ENCODE measurements at regions not wholly inside any gene's neighbourhood (a gene's known extent, or its start where the extent isn't known, plus 50 kb on each side); places are given as distances from the start of the nearest gene placed in this dataset.

GRCh38 chr3:5294356-5294755 is 106.8 kb downstream of the EDEM1 start:
- H3K4me1 ChIP-seq (ENCODE audit: insufficient read depth, low read length, poor library complexity, severe bottlenecking), result no peaks in the 10 kb centered on the region
- H3K4me3 ChIP-seq (ENCODE audit: low read length, poor library complexity, severe bottlenecking), result no peak overlapping the region
- H3K9me3 ChIP-seq (ENCODE audit: insufficient read depth, low read depth, low read length), result no peaks in the 10 kb centered on the region
- TF ChIP-seq EZH2phosphoT487 (IDR thresholded peaks at IDR 0.05; ENCODE audit: borderline replicate concordance) (no peak), CTCF (conservative IDR thresholded peaks at IDR 0.05; ENCODE audit: low read length) (no peak)
- no peaks in the 10 kb centered on the region for H3F3A ChIP-seq (ENCODE audit: low read depth)
- H4K20me1 ChIP-seq (ENCODE audit: insufficient read depth, low read length, poor library complexity, severe bottlenecking), result no peaks in the 10 kb centered on the region
- H3K9ac ChIP-seq (ENCODE audit: low read depth, low read length, poor library complexity, severe bottlenecking), result no peak overlapping the region
- no peaks in the 10 kb centered on the region for H3K27me3 ChIP-seq (ENCODE audit: insufficient read depth, low read length, poor library complexity, severe bottlenecking)
- no peaks in the 10 kb centered on the region for H3K9me2 ChIP-seq (replicated peaks; ENCODE audit: low read depth, low read length)
- H3K36me3 ChIP-seq (ENCODE audit: insufficient read depth, low read length), result no peaks in the 10 kb centered on the region
- no peak overlapping the region for H2AFZ ChIP-seq (ENCODE audit: low read length)
- no peaks in the 10 kb centered on the region for H3K79me2 ChIP-seq (ENCODE audit: insufficient read depth, low read length)
- no peak overlapping the region for H3K4me2 ChIP-seq (ENCODE audit: low read depth, low read length, poor library complexity, severe bottlenecking)

- no peaks in the 10 kb centered on the region for H3K79me2 ChIP-seq (ENCODE audit: insufficient read depth, low read length)
- H3K9me3 ChIP-seq (ENCODE audit: insufficient read depth, low read depth, low read length), result no peaks in the 10 kb centered on the region
- no peak overlapping the region for H3K9ac ChIP-seq (ENCODE audit: low read depth, low read length, poor library complexity, severe bottlenecking)
- H3K27me3 ChIP-seq (ENCODE audit: insufficient read depth, low read length, poor library complexity, severe bottlenecking), result no peaks in the 10 kb centered on the region
- no peaks in the 10 kb centered on the region for H3K4me1 ChIP-seq (ENCODE audit: insufficient read depth, low read length, poor library complexity, severe bottlenecking)
- no peaks in the 10 kb centered on the region for H3K9me2 ChIP-seq (replicated peaks; ENCODE audit: low read depth, low read length)
- no peak overlapping the region for H3K4me3 ChIP-seq (ENCODE audit: low read length, poor library complexity, severe bottlenecking)
- no peak overlapping the region for H2AFZ ChIP-seq (ENCODE audit: low read length)
- no peak for TF ChIP-seq CTCF (conservative IDR thresholded peaks at IDR 0.05; ENCODE audit: low read length)
- no peaks in the 10 kb centered on the region for H4K20me1 ChIP-seq (ENCODE audit: insufficient read depth, low read length, poor library complexity, severe bottlenecking)
- H3K4me2 ChIP-seq (ENCODE audit: low read depth, low read length, poor library complexity, severe bottlenecking), result no peak overlapping the region
- no peaks in the 10 kb centered on the region for H3K36me3 ChIP-seq (ENCODE audit: insufficient read depth, low read length)
- H3F3A ChIP-seq (ENCODE audit: low read depth), result no peaks in the 10 kb centered on the region
Measured at GRCh38 chr3:5295191-5295690, 107.7 kb downstream of the EDEM1 start.

GRCh38 chr3:5296362-5296761 is 108.9 kb downstream of the EDEM1 start:
- H3K27me3 ChIP-seq (ENCODE audit: insufficient read depth, low read length, poor library complexity, severe bottlenecking), result no peaks in the 10 kb centered on the region
- no peaks in the 10 kb centered on the region for H3K9me3 ChIP-seq (ENCODE audit: insufficient read depth, low read depth, low read length)
- no peaks in the 10 kb centered on the region for H3F3A ChIP-seq (ENCODE audit: low read depth)
- H3K4me3 ChIP-seq (ENCODE audit: low read length, poor library complexity, severe bottlenecking), result no peak overlapping the region
- no peak overlapping the region for H2AFZ ChIP-seq (ENCODE audit: low read length)
- H3K9me2 ChIP-seq (replicated peaks; ENCODE audit: low read depth, low read length), result no peaks in the 10 kb centered on the region
- no peaks in the 10 kb centered on the region for H3K79me2 ChIP-seq (ENCODE audit: insufficient read depth, low read length)
- no peak overlapping the region for H3K9ac ChIP-seq (ENCODE audit: low read depth, low read length, poor library complexity, severe bottlenecking)
- H3K36me3 ChIP-seq (ENCODE audit: insufficient read depth, low read length), result no peaks in the 10 kb centered on the region
- H3K4me2 ChIP-seq (ENCODE audit: low read depth, low read length, poor library complexity, severe bottlenecking), result no peak overlapping the region
- no peak for TF ChIP-seq EZH2phosphoT487 (IDR thresholded peaks at IDR 0.05; ENCODE audit: borderline replicate concordance)
- no peak for TF ChIP-seq CTCF (conservative IDR thresholded peaks at IDR 0.05; ENCODE audit: low read length)
- no peaks in the 10 kb centered on the region for H4K20me1 ChIP-seq (ENCODE audit: insufficient read depth, low read length, poor library complexity, severe bottlenecking)
- no peaks in the 10 kb centered on the region for H3K4me1 ChIP-seq (ENCODE audit: insufficient read depth, low read length, poor library complexity, severe bottlenecking)

Data from Loucy (cell line).